IPS DF 6.9 (cell line): ENCODE measurements at regions not wholly inside any gene's neighbourhood (a gene's known extent, or its start where the extent isn't known, plus 50 kb on each side); places are given as distances from the start of the nearest gene placed in this dataset.
"Not testable (repeated sequence)": the region's sequence is repeated elsewhere in the genome, so short reads cannot be mapped to it uniquely, and the experiment has no call there.

Source experiments
- DNase-seq: peaks from one replicate; pipeline ENCODE4 v3.0.0-alpha.2; 2013; ENCODE audit warnings: low read depth, low spot score
- H3K27ac ChIP-seq: one replicate; pipeline ENCODE4 v1.5.1; 2013; ENCODE audit warnings: low read length, control low read depth
- H3K27me3 ChIP-seq: 2 replicates; pipeline ENCODE4 v1.6.1; 2013; ENCODE audit warnings: mild to moderate bottlenecking, low read length; ENCODE audit not compliant: control insufficient read depth, insufficient read depth
- H3K36me3 ChIP-seq: 2 replicates; pipeline ENCODE4 v1.6.1; 2013; ENCODE audit warnings: low read length; ENCODE audit not compliant: control insufficient read depth, insufficient read depth
- H3K4me1 ChIP-seq: 2 replicates; pipeline ENCODE4 v1.6.1; 2013; ENCODE audit warnings: low read length; ENCODE audit not compliant: control insufficient read depth, insufficient read depth
- H3K4me3 ChIP-seq: 2 replicates; pipeline ENCODE4 v1.5.1; 2013; ENCODE audit warnings: mild to moderate bottlenecking, low read length
- H3K9me3 ChIP-seq: 2 replicates; pipeline ENCODE4 v1.6.1; 2013; ENCODE audit warnings: low read length, inconsistent platforms; ENCODE audit not compliant: control insufficient read depth, insufficient read depth
- WGBS: extraction: QIAGEN DNeasy Blood & Tissue Kit; methylation state at CpG from one replicate; pipeline ENCODE4 v1.1.7; 2013; ENCODE audit warnings: mixed read lengths, missing lambda C conversion rate; ENCODE audit not compliant: insufficient read length, insufficient coverage; 5-methylcytosine and 5-hydroxymethylcytosine counted together

DNA sequence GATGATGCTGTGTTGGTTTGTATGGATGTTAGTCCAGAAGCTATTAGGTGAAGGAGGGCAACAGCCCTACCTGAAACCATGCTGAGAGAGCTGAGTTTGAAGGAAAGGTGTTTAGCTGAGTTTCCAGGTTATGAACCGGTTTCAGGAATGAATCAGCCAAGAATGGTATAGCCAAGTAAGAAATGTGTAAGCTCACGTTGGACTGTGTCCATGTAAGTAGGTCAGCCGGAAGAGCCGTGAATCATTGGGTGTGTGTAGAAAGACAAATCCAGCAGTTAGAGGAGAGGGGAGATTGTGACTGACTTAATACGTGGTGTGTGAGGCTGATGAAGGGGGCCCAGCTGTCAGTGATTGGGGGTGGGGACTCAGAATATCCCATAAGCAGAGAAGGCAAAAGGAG lies 77.2 kb upstream of the SPIN4 start:
- Histone ChIP-seq H3K4me1 (no peaks in the 10 kb centered on the region), H3K4me3 (no peak overlapping the region)
- WGBS: no CpG with 5 or more reads among the region's 5 CpGs

DNA sequence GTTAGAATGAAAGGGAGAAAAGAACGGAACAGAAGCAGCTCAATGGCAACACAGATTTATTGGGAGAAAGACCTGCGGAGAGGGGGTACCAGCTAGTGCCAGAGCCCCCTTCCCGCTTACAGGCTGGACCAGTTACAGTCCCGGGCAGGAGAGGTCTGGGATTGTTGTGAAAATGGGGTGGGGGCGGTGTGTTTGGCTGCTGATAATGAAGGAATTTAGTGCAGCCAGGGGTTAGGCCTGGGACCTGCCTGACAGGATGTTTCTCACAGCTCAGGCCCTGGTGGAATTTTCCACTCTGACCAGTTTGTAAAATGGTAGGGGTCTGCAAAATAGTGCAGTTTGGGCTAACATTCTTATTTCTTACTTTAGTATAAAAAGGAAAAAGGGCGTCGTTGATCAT lies 75.4 kb upstream of the SPIN4 start:
- Histone ChIP-seq H3K9me3 (no peaks in the 10 kb centered on the region), H3K4me3 (no peak overlapping the region), H3K27ac (no peak overlapping the region), H3K4me1 (no peaks in the 10 kb centered on the region), H3K36me3 (no peaks in the 10 kb centered on the region), H3K27me3 (no peaks in the 10 kb centered on the region)
- WGBS: no CpG with 5 or more reads among the region's 7 CpGs
- no peak for DNase-seq

More for the DNA sequence above, 77.2 kb upstream of the SPIN4 start:
- Histone ChIP-seq H3K27ac (no peak overlapping the region), H3K36me3 (no peaks in the 10 kb centered on the region), H3K9me3 (no peaks in the 10 kb centered on the region), H3K27me3 (no peaks in the 10 kb centered on the region)
- DNase-seq: no peak

DNA sequence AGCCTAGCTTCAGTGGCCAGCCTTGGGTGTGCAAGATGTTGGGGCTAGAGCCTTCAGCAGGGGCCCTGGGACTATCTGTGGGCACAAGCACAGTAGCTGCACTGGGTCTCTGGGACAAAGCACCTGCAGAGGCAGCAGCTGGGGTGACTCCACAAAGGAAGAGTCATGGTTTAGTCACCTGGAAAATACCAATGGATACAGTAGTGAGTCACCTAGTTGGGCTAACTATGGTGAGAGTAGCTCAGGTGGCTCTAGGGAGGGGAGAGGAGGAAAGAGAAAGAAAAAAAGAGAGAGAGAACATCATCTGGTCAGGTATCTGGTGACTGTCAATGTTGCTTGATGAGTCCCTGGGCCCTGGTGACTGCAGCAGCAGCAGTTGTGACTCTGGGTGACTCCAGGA lies 72.9 kb upstream of the SPIN4 start:
- no peak for DNase-seq
- Histone ChIP-seq H3K4me1 (no peaks in the 10 kb centered on the region), H3K27me3 (no peaks in the 10 kb centered on the region), H3K9me3 (no peaks in the 10 kb centered on the region), H3K4me3 (no peak overlapping the region), H3K27ac (no peak overlapping the region), H3K36me3 (no peaks in the 10 kb centered on the region)

DNA sequence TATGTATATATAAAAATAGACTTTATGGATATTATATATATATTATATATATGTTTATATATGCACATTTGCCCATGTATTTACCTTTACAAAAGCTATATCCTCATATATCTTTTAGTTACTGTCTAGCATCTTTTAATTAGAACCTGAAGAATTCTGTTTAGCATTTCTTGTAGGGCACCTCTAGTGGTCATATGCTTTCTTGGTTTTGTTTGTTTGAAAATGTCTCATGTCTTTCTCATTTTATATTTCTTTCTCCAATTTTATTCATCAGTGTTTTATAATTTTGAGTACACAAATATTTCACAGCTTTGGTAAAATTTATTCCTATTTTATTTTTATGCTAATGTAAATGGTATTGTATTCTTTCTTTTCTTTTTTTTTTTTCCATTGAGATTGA lies 70.3 kb upstream of the SPIN4 start:
- Histone ChIP-seq H3K4me1 (no peaks in the 10 kb centered on the region), H3K27ac (no peak overlapping the region), H3K36me3 (no peaks in the 10 kb centered on the region), H3K4me3 (no peak overlapping the region), H3K9me3 (no peaks in the 10 kb centered on the region), H3K27me3 (no peaks in the 10 kb centered on the region)
- DNase-seq: no peak

DNA sequence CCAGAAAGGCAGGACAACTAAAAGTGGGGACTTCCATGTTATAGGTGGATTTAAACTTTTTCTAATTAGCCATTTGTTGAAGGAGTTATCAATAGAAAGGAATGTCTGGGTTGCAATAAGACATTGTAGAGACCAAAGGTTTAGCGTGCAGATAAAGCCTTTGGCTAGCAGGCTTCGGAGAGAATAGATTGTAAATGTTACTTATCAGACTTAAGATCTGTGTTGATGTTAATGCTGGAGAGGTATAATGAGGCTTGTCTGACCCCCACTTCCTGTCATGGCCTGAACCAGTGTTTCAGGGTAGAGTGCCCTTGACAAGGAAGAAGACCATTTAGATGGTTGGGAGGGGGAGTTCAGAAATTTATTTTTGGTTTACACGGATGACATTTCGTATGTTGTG lies 67.1 kb upstream of the SPIN4 start:
- Histone ChIP-seq H3K36me3 (no peaks in the 10 kb centered on the region), H3K9me3 (no peaks in the 10 kb centered on the region), H3K27me3 (no peaks in the 10 kb centered on the region), H3K27ac (no peak overlapping the region), H3K4me1 (no peaks in the 10 kb centered on the region), H3K4me3 (no peak overlapping the region)
- no peak for DNase-seq
- no CpG with 5 or more reads among the region's 4 CpGs for WGBS

DNA sequence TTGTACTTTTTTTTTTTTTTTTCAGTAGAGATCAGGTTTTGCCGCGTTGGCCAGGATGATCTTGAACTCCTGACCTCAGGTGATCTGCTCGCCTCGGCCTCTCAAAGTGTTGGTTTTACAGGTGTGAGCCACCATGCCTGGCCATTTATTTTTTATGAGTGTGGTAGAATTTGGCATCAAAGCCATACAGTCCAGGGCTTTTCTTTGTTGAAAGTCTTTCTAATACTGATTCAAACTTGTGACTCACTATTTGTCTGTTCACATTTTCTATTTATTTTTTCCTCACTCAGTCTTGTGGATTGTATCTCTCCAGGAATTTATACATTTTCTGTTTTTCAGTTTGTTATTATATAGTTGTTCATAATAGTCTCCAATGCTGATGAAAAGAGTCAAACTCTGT lies 66.5 kb upstream of the SPIN4 start:
- Histone ChIP-seq H3K27me3 (no peaks in the 10 kb centered on the region), H3K9me3 (no peaks in the 10 kb centered on the region), H3K4me3 (no peak overlapping the region), H3K4me1 (no peaks in the 10 kb centered on the region), H3K27ac (no peak overlapping the region), H3K36me3 (no peaks in the 10 kb centered on the region)
- no CpG with 5 or more reads among the region's 4 CpGs for WGBS
- DNase-seq: no peak

DNA sequence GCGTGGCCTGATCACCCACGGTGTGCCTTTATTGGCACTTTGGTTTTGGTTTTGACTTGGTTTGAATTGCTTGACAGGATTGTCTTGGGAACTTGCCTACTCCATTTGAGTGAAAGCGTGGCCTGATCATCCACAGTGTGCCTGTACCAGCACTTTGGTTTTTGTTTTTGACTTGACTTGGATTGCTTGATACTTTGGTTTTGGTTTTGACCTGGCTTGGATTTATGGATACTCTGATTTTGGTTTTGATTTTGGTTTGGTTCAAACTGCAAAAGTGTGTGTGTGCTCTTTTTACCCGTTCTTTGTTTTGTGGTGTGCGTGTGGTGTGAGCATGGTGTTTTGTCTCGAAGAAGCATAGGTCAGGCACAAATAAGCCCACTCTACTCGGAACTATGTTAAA lies 58.8 kb upstream of the SPIN4 start:
- not testable (repeated sequence) for H3K9me3 ChIP-seq, H3K36me3 ChIP-seq, H3K4me3 ChIP-seq, DNase-seq, H3K4me1 ChIP-seq, H3K27ac ChIP-seq, H3K27me3 ChIP-seq
- no CpG with 5 or more reads among the region's 7 CpGs for WGBS

DNA sequence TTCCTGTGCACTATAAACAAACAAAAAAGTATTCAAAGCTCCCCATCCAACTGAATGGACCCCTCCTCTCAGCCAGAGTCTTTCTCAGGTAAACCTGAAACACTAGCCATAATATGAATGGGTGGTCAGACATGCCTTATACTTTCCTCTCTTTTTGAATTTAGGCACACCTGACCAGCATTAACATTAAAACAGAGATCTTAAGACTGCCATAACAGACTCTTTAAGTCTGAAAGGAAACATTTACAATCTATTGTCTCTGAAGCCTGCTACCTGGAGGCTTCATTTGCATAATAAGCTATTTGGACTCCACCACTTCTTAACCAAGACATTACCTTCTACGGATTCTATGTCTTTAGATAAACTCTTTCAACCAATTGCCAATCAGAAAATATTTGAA lies 56.9 kb upstream of the SPIN4 start:
- Histone ChIP-seq H3K27ac (no peak overlapping the region), H3K4me3 (no peak overlapping the region), H3K4me1 (no peaks in the 10 kb centered on the region; the same call in 1 of the 2 replicates), H3K9me3 (no peaks in the 10 kb centered on the region), H3K36me3 (no peaks in the 10 kb centered on the region), H3K27me3 (no peaks in the 10 kb centered on the region)
- no peak for DNase-seq
- WGBS: no CpG with 5 or more reads among the region's 1 CpG

DNA sequence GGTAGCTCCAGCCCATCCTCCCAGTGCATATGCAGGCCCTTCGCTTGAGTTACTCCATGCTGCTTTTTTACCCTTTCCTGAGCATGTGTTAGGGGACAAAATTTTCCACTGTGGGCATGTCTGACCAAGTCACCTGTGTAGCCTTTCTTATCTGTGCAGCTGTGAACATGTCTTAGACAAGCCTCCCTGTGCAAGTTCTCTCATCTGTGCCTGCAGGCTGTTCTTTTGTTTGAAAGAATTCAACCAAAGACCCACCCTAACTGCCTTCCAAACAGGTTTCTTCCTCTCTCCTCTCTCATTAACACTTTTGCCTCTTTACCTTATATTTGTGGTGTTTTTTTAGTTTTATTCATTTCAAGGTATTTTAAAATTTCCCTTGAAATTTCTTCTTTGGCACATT lies 53.2 kb upstream of the SPIN4 start:
- no peaks in the 10 kb centered on the region for H3K4me1 ChIP-seq
- WGBS: no CpG with 5 or more reads among the region's 1 CpG
- H3K27me3 ChIP-seq: no peaks in the 10 kb centered on the region
- H3K27ac ChIP-seq: no peak overlapping the region
- no peak for DNase-seq
- no peak overlapping the region for H3K4me3 ChIP-seq
- H3K9me3 ChIP-seq: no peaks in the 10 kb centered on the region
- no peaks in the 10 kb centered on the region for H3K36me3 ChIP-seq

DNA sequence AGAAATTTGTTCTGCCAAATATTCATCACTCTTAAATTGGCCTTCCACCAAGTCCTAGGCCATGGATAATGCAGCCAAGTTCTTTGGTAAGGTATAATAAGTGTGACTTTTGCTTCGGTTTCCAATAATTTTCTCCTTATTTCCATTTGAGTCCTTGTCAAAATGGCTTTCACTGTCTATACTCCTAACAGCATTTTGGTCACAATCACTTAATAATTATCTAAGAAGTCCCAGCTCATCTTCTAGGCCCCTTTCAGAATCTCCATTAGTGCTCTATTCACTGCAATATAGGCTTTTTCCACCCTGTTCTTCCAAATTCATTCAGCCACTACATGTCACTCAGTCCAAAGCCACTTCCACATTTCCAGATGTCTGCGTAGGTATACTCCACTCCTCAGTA lies 51.0 kb upstream of the SPIN4 start:
- WGBS: no CpG with 5 or more reads among the region's 2 CpGs
- Histone ChIP-seq H3K4me1 (no peaks in the 10 kb centered on the region), H3K27ac (no peak overlapping the region), H3K9me3 (no peaks in the 10 kb centered on the region), H3K36me3 (no peaks in the 10 kb centered on the region), H3K27me3 (no peaks in the 10 kb centered on the region), H3K4me3 (no peak overlapping the region)
- no peak for DNase-seq
